ENCODE measurements at regions not wholly inside any gene's neighbourhood (a gene's known extent, or its start where the extent isn't known, plus 50 kb on each side); places are given as distances from the start of the nearest gene placed in this dataset.
A peak's percentile ranks its signal among the peaks of the same experiment; 100 is the strongest.

GRCh38 chr12:24596768-24597388 lies 352.0 kb downstream of the BCAT1 start:
- no peak for TF ChIP-seq EZH2 (IDR thresholded peaks at IDR 0.05; ENCODE audit: borderline replicate concordance)
- no peak for TF ChIP-seq EZH2phosphoT487 (IDR thresholded peaks at IDR 0.05; ENCODE audit: low read depth, severe bottlenecking, unreplicated experiment)
- peak; percentile 77 for TF ChIP-seq CTCF (IDR thresholded peaks at IDR 0.05; ENCODE audit: poor library complexity)
- Histone ChIP-seq H3K4me1 (ENCODE audit: insufficient read depth) (no peaks in the 10 kb centered on the region), H4K20me1 (ENCODE audit: insufficient read depth, poor library complexity, severe bottlenecking) (no peaks in the 10 kb centered on the region), H3K9me3 (ENCODE audit: low read depth) (no peaks in the 10 kb centered on the region), H3K27ac (no peak overlapping the region), H3K36me3 (replicated peaks; ENCODE audit: insufficient read depth, low read depth) (no peaks in the 10 kb centered on the region), H3K79me2 (no peaks in the 10 kb centered on the region), H3K9me2 (replicated peaks; ENCODE audit: insufficient read depth) (no peaks in the 10 kb centered on the region), H2AFZ (no peak overlapping the region), H3K4me3 (no peak overlapping the region), H3K4me2 (no peak overlapping the region), H3K27me3 (no peaks in the 10 kb centered on the region)
- DNase-seq (ENCODE audit: low spot score) = peak; percentile 26
- WGBS (ENCODE audit: low lambda C conversion rate, missing lambda C conversion rate) = 53% methylated on average over 2 of the region's 2 CpGs

DNA sequence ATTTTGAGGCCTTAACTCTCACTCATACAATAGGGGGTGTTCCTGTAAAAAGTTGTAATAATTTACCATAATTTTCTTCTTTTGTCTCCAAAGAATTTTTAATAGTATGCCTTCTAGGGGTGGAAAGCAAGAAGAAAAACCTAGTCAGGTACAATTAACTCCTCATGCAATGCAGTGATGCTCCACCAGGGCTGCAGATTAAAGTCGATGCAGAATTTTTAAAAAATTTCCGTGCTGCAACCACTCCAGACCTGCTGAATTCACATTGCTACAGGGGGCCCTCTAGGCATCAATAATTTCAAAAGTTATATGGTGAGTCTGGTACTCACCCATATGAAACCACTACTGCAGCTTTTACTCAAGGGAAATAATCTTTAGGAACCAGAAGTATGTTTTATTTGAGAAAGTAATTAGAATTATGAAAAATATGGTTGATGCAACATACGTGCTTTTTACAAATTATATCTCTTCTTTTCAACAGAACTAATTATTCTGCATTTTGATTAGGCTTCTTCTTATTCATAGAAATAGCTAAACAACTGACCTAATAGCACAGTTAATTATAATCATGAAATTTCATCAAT lies 353.2 kb downstream of the BCAT1 start:
- WGBS (ENCODE audit: low lambda C conversion rate, missing lambda C conversion rate) = 63% methylated on average over 3 of the region's 3 CpGs
- Histone ChIP-seq H3K36me3 (replicated peaks; ENCODE audit: insufficient read depth, low read depth) (no peaks in the 10 kb centered on the region), H3K4me3 (no peak overlapping the region), H3K27me3 (peaks cover 3% of the 10 kb centered on the region), H3K27ac (no peak overlapping the region), H2AFZ (no peak overlapping the region), H4K20me1 (ENCODE audit: insufficient read depth, poor library complexity, severe bottlenecking) (no peaks in the 10 kb centered on the region), H3K9me2 (replicated peaks; ENCODE audit: insufficient read depth) (no peaks in the 10 kb centered on the region), H3K4me1 (ENCODE audit: insufficient read depth) (no peaks in the 10 kb centered on the region), H3K4me2 (no peak overlapping the region), H3K9me3 (ENCODE audit: low read depth) (no peaks in the 10 kb centered on the region), H3K79me2 (no peaks in the 10 kb centered on the region)
- peak; percentile 6 for DNase-seq (ENCODE audit: low spot score)
- TF ChIP-seq CTCF (IDR thresholded peaks at IDR 0.05; ENCODE audit: poor library complexity) (peak; percentile 31), EZH2 (IDR thresholded peaks at IDR 0.05; ENCODE audit: borderline replicate concordance) (no peak), EZH2phosphoT487 (IDR thresholded peaks at IDR 0.05; ENCODE audit: low read depth, severe bottlenecking, unreplicated experiment) (no peak)

DNA sequence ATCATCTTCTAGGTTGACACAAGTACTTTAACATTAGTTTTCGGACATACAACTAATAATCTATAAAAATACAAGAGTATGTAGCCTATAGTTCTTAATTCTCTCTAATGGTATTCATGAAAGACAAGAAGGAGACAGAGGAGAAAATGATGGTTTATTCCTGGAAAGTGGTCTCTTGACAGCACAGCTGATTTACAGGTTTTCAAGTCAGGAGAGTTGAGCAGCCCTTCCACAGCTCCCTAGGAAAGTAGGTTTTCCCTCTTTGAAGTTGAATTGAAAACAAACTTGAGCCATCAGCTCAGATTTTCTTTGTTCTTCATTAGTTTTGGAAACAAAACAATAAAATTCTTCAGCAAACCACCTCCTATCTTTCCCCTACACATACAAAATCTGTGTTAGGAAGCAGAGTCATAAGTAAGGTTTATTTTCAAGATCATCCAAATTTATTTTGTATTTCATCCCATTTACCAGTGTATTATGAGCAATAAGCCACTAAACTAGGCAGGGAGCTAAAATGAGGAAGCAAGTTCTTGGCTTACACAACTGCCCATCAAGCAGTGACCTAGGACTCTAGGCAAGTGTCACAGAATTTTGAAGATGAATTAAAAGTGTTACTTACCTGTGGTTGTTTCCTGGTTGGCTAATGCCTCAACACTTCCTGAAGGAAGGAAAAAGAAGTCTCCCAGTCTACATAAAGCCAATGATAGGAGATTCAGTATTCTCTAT lies 357.0 kb downstream of the BCAT1 start:
- DNase-seq (ENCODE audit: low spot score) = no peak
- WGBS (ENCODE audit: low lambda C conversion rate, missing lambda C conversion rate) = 90% methylated on average over 1 of the region's 1 CpG

More for the DNA sequence above, 357.0 kb downstream of the BCAT1 start:
- no peak overlapping the region for H3K27ac ChIP-seq
- H2AFZ ChIP-seq = no peak overlapping the region
- H3K4me3 ChIP-seq = no peak overlapping the region
- no peaks in the 10 kb centered on the region for H3K36me3 ChIP-seq (replicated peaks; ENCODE audit: insufficient read depth, low read depth)
- H3K79me2 ChIP-seq = no peaks in the 10 kb centered on the region
- peaks cover 3% of the 10 kb centered on the region for H3K27me3 ChIP-seq
- no peaks in the 10 kb centered on the region for H3K9me3 ChIP-seq (ENCODE audit: low read depth)
- H3K4me1 ChIP-seq (ENCODE audit: insufficient read depth) = no peaks in the 10 kb centered on the region
- H3K9me2 ChIP-seq (replicated peaks; ENCODE audit: insufficient read depth) = no peaks in the 10 kb centered on the region
- H3K4me2 ChIP-seq = no peak overlapping the region
- TF ChIP-seq EZH2 (IDR thresholded peaks at IDR 0.05; ENCODE audit: borderline replicate concordance) (no peak), CTCF (IDR thresholded peaks at IDR 0.05; ENCODE audit: poor library complexity) (no peak), EZH2phosphoT487 (IDR thresholded peaks at IDR 0.05; ENCODE audit: low read depth, severe bottlenecking, unreplicated experiment) (no peak)
- no peaks in the 10 kb centered on the region for H4K20me1 ChIP-seq (ENCODE audit: insufficient read depth, poor library complexity, severe bottlenecking)
